Ammon's horn (tissue), 1 donor: ENCODE measurements at regions not wholly inside any gene's neighbourhood (a gene's known extent, or its start where the extent isn't known, plus 50 kb on each side); places are given as distances from the start of the nearest gene placed in this dataset.

Experiments
- DNase-seq: peaks from one replicate; pipeline ENCODE4 v3.0.0-alpha.2; 2016; ENCODE audit warnings: low spot score

DNA sequence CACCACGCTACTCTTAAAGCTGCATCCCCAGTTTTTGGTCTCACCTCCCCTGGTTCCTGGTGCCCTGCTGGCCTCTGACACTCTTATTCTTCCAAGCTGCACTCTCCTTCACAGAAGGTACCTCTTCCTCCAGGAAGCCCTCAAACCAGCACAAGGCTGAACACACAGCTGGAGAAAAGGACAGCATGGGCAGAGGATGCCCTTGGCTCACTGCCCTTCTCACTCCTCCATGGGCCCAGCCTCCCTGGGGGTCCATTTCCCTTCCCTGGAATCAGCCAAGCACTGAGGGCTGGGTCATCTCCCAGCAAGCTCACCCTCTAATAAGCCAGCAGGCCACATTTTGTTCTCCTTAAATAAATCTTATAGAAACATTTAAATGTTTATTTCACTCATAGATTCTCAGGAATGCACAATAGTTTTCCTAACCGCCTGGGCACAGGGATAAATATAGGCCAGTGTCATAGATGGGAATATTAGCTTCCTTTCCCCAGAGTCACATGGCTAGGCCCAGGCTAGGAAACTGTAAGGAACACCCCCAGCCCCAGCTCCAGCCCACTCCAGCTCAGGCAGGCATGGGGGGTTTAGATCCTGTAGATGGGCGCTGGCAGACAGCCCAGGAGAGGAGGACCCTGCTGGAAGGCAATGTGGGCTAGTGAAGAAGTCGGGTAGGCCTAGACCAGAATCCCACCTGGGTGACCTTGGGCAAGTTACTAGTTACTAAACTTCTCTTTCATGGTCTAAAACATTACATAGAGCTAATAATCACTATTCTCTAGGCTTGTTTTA lies 51.5 kb downstream of the IRAG1 start:
- no peak for DNase-seq

GRCh38 chr11:10641177-10641911 lies 52.2 kb downstream of the IRAG1 start:
- no peak for DNase-seq

- peak; percentile 45 for DNase-seq
Observed at GRCh38 chr11:10640308-10640707, 53.2 kb downstream of the IRAG1 start.

DNA sequence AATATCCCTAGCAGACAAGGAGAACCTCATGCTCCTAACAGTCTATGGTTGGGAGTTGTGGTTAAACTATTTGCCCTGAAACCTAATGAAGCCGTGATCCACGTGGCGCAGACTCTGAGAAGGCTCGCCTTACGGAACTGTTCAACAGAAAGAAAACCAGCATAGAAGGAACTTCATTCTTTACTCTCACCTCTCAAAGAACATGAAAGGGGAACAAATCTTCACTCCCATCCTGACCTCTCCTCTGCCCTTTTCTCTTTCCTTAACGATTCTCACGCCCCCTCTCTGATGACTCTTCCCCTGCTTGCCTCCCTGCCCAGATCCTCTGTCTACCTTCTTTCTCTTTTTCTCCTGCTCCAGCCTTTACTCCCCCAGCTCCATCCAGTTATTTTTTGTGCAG lies 54.2 kb downstream of the IRAG1 start:
- DNase-seq: peak; percentile 52

GRCh38 chr11:10638316-10638925 lies 55.1 kb downstream of the IRAG1 start:
- peak; percentile 77 for DNase-seq

DNA sequence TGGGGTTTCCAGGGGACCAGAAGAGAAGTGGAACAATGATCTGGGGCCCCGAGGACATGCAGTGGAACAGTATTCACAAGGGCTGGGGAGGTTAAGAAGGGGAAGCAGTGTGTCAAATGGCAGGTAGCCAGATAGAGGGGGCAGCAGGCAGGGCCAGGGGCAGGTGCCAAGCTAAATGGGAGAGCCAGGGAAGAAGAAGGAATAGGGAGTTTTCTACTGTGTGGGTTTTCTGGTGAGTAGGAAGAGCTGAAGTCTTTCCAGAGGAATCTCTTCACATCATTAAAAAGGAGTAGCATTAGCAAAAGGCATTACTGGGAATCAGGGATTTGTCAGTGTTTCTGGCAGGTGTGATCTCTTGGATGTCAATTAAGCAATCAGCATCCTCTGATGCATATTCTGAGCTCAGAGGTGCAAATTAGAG lies 55.8 kb downstream of the IRAG1 start:
- no peak for DNase-seq

DNA sequence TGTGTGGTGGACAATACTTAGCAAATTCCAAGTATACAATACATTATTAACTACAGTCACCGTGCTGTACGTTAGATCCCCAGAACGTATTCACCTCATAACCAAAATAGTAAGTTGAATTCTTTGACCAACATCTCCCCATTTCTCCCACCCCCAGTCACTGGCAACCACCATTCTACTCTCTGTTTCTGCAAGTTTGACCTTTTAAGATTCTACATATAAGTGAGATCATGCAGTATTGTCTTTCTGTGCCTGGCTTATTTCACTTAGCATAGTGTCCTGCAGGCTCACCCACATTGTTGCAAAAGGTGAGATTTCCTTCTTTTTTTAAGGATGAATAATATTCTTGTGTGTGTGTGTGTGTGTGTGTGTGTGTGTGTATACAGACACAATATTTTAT lies 59.1 kb downstream of the IRAG1 start:
- DNase-seq: no peak

GRCh38 chr11:10633261-10633660 lies 60.3 kb downstream of the IRAG1 start:
- DNase-seq: no peak

GRCh38 chr11:10632483-10632882 lies 61.1 kb downstream of the IRAG1 start:
- no peak for DNase-seq

GRCh38 chr11:10631761-10632160 lies 61.8 kb downstream of the IRAG1 start:
- no peak for DNase-seq

DNA sequence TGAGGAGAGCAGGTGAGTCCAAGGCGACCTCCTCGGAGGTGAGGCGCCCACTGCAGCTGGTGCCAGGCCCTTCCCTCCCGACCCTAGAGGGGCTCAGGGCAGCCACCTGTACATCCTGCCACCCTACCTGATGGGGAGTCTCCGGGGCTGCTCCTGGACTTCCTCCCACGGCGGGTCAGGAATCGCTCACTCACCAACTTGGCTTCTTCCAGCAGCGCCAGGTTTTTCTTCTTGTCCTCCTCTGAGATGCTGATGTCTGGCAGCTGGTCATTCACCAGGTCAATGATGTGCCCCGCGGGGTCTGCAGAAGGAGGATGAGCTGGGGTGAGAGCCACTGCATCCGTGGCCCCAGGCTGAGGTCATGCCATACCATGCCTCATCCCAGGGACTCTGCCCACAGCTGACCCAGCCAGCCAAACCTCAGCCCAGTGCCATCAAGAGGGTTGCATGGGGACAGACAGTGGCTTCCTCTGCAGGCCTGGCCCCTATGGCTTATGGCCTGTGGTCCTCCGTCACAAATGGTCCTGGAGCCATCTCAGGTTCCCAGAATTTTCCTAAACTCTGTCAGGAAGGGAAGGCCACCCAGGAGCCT lies 61.0 kb upstream of the LYVE1 start:
- DNase-seq: no peak

DNA sequence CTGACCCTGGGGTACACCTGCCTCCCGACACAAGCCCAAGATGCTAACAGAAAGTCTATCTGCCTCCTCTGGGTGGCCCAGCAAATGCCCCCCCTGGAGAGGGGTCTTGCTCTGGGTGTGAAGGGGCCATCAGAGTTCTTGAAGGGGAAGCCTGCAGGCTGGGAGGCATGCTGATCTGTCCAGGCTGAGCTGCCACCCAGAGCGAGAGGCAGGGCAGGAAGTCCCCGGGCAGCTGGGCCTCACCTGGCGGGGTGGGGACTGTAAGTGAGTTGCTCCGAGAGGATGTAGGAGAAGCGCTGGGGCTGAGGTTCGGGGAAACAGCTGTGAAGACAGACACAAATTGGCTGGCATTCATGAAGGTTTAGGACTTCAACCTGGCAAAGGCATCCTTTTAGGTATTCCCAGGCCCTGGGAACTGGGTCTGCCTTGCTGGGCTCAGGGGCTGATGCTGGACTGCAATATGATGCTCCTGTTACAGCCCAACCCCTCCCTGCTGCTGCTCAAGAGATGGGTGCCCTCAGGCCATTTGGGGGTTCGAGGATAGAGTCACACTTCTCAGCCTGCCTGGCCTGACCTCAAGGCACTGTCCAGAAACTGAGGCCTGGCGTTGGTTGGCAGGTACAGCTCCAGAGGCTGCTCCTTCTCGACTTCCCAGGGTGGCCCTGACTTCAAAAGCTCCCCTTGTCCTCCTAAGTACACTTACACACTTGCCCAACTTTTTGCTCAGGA lies 60.2 kb upstream of the LYVE1 start:
- DNase-seq: no peak

DNA sequence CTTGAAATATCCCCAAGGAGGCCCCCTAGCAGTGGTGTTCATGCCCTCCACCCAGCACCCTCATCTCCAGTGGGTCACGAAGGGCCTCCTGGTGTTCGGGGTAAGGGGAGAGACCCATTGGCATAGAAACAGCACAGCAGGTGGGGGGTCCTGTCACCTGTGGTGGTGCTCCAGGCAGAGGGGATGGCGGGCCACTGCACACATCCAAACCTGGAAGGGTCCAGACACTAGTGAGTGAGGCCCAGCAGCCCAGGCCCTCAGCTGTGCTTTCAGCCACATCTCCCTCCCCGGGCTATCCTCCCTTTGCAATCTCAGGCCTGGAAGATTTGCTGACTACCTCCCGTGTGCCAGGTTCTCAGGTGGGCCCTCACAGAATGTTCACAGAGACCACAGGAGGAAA lies 59.4 kb upstream of the LYVE1 start:
- no peak for DNase-seq

- no peak for DNase-seq
Observed at GRCh38 chr11:10627291-10627690, 58.8 kb upstream of the LYVE1 start.

DNA sequence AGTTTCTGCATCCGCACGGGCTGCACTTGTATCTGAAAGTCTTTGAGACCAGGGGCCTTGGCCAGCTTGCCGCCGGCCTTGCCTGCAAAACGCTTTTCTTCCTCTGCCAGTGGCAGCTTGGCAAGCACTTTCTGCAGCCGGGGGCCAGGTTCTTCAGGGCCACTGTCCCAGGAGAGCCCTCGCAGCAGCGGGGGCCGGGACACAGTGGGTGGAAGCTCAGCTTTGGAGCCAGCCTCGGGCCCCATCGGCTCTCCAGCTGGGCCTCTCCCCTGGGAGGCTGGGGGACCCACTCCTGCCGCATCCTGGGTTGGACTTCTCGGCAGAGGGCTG lies 57.5 kb upstream of the LYVE1 start:
- DNase-seq: peak; percentile 60

- no peak for DNase-seq
Observed at GRCh38 chr11:10625281-10625981, 57.0 kb upstream of the LYVE1 start.

DNA sequence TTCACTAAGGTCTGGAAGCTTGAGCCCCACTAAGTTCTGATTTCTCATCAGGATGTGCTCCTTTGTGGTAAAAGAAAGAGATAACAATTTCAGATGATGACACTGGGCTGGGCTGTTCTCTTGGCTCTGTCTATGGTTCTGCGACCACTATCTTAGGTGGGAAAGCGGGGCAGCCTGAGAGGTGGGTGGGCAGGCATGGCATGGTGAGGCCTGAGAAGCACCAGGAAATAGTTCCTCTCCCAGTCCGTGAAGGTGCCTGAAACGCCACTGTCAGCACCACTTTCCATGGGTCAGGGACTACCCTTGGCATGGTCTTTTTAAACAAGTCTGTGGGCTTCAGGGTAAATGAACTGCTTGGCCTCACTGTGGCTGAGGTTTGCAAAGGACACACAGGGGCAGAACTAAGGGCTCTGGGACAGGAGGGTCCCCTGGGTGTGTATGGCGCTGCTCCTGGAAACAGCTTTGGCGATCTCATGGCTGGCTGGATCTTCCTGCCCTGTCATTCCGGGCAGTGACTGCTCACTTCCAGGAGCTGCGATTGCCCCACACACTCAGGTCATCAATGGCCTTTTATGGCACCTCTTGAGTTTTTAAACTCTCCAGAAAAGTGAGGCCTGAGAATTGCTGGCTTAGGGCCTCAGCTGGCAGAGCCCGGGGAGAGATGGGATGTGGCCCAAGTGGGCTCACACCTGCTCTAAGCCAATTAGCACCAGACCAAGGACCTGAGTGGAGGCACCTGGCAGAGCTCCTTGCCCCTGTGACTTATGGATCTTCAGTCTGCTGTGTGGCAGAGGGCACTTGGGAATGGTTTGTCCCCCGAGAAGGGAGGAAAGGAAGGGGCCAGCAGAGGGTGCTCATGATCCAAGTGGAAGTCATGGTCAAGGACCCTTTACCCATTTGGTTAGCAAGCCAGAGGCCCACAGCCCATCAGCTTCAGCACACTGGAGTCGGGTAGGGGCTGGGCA lies 55.6 kb upstream of the LYVE1 start:
- DNase-seq: peak; percentile 58

DNA sequence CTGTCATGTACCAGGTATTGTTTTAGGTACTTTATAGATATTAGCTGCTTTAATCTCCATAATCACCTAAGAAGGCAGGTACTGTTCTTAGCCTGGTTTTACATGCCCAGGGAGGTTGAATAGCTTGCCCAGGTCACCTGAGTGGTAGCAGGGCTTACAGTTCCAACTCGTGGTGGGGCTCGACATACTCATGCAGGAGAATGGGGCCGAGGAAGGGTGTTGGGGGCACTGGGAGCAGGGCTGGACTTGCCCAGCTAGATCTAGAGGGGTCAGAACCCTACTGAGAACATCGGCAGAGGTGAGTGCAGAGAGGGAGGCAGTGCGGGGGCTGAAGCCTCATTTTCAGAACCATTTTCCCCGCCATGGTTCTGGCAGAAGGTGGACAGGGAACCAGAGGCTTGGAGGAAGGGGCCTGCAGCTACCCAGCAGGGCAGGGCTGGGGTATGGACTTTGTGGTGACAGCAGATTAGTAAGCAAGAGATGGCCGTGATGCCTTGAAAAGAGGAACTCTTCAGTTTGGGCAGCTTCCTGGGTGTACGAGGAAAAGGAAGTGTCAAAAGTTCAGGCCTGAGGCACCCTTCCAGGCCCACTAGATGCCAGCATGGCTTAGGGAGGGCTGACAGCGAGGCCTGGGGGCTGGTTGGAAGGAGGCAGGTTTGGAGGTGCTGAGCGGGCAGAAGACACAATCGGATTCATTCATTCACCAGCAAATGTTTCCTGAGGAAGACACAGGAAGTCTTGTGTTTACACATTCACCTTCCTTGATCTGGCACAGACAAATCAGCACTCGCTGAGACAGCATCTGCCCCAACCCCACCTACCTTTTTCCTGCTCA lies 54.7 kb upstream of the LYVE1 start:
- DNase-seq: peak; percentile 72

- no peak for DNase-seq
Observed at GRCh38 chr11:10622108-10622507, 53.6 kb upstream of the LYVE1 start.
